ENCODE measurements at regions not wholly inside any gene's neighbourhood (a gene's known extent, or its start where the extent isn't known, plus 50 kb on each side); places are given as distances from the start of the nearest gene placed in this dataset.
A peak's percentile ranks its signal among the peaks of the same experiment; 100 is the strongest.

DNA sequence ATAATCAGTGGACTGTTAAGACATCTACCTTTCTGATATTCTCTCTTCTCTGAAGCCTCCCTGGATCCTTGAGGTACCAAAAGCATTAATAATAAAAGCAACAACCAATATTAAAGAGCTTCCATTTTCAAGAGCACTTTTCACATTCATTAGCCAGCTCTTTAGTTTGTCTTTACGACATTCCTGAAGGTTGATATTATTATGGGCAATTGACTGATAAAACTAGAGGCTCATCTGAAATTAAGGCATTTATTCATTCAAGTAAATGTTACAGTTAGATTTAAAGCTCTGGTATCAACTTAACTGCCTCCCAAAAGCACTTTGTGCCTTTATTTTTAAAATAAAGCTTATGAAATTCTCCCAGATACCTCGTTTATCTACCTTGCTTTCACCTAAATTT lies 199.6 kb downstream of the PLK2 start:
- peak overlapping the region; percentile 14 for H3K4me3 ChIP-seq (ENCODE audit: insufficient read depth, low read depth, low read length)
- no peaks in the 10 kb centered on the region for H4K20me1 ChIP-seq (ENCODE audit: insufficient read depth, low read length)
- TF ChIP-seq, protein P1, sequence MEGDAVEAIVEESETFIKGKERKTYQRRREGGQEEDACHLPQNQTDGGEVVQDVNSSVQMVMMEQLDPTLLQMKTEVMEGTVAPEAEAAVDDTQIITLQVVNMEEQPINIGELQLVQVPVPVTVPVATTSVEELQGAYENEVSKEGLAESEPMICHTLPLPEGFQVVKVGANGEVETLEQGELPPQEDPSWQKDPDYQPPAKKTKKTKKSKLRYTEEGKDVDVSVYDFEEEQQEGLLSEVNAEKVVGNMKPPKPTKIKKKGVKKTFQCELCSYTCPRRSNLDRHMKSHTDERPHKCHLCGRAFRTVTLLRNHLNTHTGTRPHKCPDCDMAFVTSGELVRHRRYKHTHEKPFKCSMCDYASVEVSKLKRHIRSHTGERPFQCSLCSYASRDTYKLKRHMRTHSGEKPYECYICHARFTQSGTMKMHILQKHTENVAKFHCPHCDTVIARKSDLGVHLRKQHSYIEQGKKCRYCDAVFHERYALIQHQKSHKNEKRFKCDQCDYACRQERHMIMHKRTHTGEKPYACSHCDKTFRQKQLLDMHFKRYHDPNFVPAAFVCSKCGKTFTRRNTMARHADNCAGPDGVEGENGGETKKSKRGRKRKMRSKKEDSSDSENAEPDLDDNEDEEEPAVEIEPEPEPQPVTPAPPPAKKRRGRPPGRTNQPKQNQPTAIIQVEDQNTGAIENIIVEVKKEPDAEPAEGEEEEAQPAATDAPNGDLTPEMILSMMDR (IDR thresholded peaks at IDR 0.05; ENCODE audit: insufficient read depth, low read depth, low read length) = no peak
- no peak for TF ChIP-seq EZH2 (IDR thresholded peaks at IDR 0.05; ENCODE audit: insufficient read depth, low read length)
- H3K4me1 Mint-ChIP-seq (ENCODE audit: low read depth, unreplicated experiment) = peaks cover 20% of the 10 kb centered on the region
- no peak for DNase-seq (ENCODE audit: low read depth)
- peak overlapping the region; percentile 51 for H3K9ac ChIP-seq (ENCODE audit: low read length)
- peaks cover 22% of the 10 kb centered on the region for H3K4me1 ChIP-seq (ENCODE audit: insufficient read depth, low read length)
- no peak overlapping the region for H3K4me3 Mint-ChIP-seq (ENCODE audit: unreplicated experiment)
- no peaks in the 10 kb centered on the region for H3K79me2 ChIP-seq (ENCODE audit: insufficient read depth, low read length)
- H3K36me3 ChIP-seq (ENCODE audit: insufficient read depth, low read length) = no peaks in the 10 kb centered on the region
- H3K27ac ChIP-seq (ENCODE audit: low read depth, low read length) = peak overlapping the region; percentile 80
- H2AFZ ChIP-seq (ENCODE audit: low read depth, low read length) = no peak overlapping the region
- H3K4me2 ChIP-seq (ENCODE audit: low read length) = peak overlapping the region; percentile 72
- H3K27me3 Mint-ChIP-seq (ENCODE audit: low read depth, unreplicated experiment) = no peaks in the 10 kb centered on the region
- H3K27ac Mint-ChIP-seq (ENCODE audit: unreplicated experiment) = peak overlapping the region; percentile 97
- H3K27me3 ChIP-seq (ENCODE audit: insufficient read depth, low read length) = no peaks in the 10 kb centered on the region
- H3K9me3 ChIP-seq (ENCODE audit: insufficient read depth, low read depth, low read length) = no peaks in the 10 kb centered on the region
- H3K9me3 Mint-ChIP-seq (ENCODE audit: unreplicated experiment) = peaks cover 2% of the 10 kb centered on the region
- H3K36me3 Mint-ChIP-seq (ENCODE audit: low read depth, unreplicated experiment) = no peaks in the 10 kb centered on the region
- FAIRE-seq = no peak

DNA sequence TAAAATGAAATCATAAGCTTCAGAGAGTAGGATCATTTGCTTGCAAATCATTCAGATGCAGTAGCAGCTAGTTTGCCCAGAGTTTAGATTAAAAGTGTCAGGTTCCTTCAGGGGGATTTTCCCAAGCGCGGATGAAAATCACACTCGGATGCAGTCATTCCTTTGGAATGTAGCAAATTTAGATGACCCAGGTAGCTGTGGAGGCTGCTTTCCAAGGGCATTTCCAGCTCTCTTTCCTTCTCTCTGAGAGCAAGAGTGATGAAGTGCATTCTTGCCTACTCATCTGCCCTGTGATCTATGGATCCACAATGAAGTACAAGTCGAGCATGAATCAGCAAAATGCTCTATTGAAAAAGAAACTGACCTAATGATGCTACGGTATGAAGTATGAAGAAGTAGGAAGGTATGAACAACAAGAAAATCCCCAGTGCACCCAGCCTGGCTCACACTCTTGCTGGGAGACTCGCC lies 200.2 kb downstream of the PLK2 start:
- DNase-seq (ENCODE audit: low read depth) = peak; percentile 99
- peak; percentile 99 for FAIRE-seq

More for the DNA sequence above, 200.2 kb downstream of the PLK2 start:
- TF ChIP-seq, protein P1 (IDR thresholded peaks at IDR 0.05; ENCODE audit: insufficient read depth, low read depth, low read length) = no peak
- no peak for TF ChIP-seq EZH2 (IDR thresholded peaks at IDR 0.05; ENCODE audit: insufficient read depth, low read length)
- Mint-ChIP-seq H3K27me3 (ENCODE audit: low read depth, unreplicated experiment) (no peaks in the 10 kb centered on the region), H3K4me1 (ENCODE audit: low read depth, unreplicated experiment) (peaks cover 20% of the 10 kb centered on the region), H3K4me3 (ENCODE audit: unreplicated experiment) (peak overlapping the region; percentile 18), H3K36me3 (ENCODE audit: low read depth, unreplicated experiment) (no peaks in the 10 kb centered on the region), H3K9me3 (ENCODE audit: unreplicated experiment) (peaks cover 2% of the 10 kb centered on the region), H3K27ac (ENCODE audit: unreplicated experiment) (peak overlapping the region; percentile 97)
- Histone ChIP-seq H3K9ac (ENCODE audit: low read length) (peak overlapping the region; percentile 59), H4K20me1 (ENCODE audit: insufficient read depth, low read length) (no peaks in the 10 kb centered on the region), H3K36me3 (ENCODE audit: insufficient read depth, low read length) (no peaks in the 10 kb centered on the region), H3K27ac (ENCODE audit: low read depth, low read length) (peak overlapping the region; percentile 80), H2AFZ (ENCODE audit: low read depth, low read length) (no peak overlapping the region), H3K4me2 (ENCODE audit: low read length) (peak overlapping the region; percentile 72), H3K27me3 (ENCODE audit: insufficient read depth, low read length) (no peaks in the 10 kb centered on the region), H3K79me2 (ENCODE audit: insufficient read depth, low read length) (no peaks in the 10 kb centered on the region), H3K4me1 (ENCODE audit: insufficient read depth, low read length) (peaks cover 22% of the 10 kb centered on the region), H3K9me3 (ENCODE audit: insufficient read depth, low read depth, low read length) (no peaks in the 10 kb centered on the region), H3K4me3 (ENCODE audit: insufficient read depth, low read depth, low read length) (peak overlapping the region; percentile 14)
